Natural killer cell (primary cell): ENCODE measurements at regions not wholly inside any gene's neighbourhood (a gene's known extent, or its start where the extent isn't known, plus 50 kb on each side); places are given as distances from the start of the nearest gene placed in this dataset.

Experiments used
- ATAC-seq, 3 donors: fragments of 150-1000 bp in 2 of 3; fragments of 200-7000 bp in 1 of 3; cut with Tn5 transposase; 1 replicate in 1 of 3; 2 replicates in 2 of 3; pipeline ENCODE4 v1.10.0; 2021; ENCODE audit warnings: mild to moderate bottlenecking in 2 of 3, moderate library complexity in 2 of 3
- DNase-seq, 2 donors: peaks; one replicate each; pipeline versions ENCODE4 v3.0.0 to v3.0.0-alpha.2; 2013 to 2021; ENCODE audit warnings: mixed read lengths in 1 of 2
- H3K27ac ChIP-seq: one replicate; pipeline ENCODE4 v1.5.1; 2013; ENCODE audit warnings: mild to moderate bottlenecking, low read length
- H3K27me3 ChIP-seq: one replicate; pipeline ENCODE4 v1.6.1; 2013; ENCODE audit warnings: low read length; ENCODE audit not compliant: control insufficient read depth, insufficient read depth
- H3K36me3 ChIP-seq: one replicate; pipeline ENCODE4 v1.6.1; 2013; ENCODE audit warnings: low read length; ENCODE audit not compliant: control insufficient read depth, insufficient read depth
- H3K4me1 ChIP-seq: one replicate; pipeline ENCODE4 v1.6.1; 2013; ENCODE audit warnings: low read length; ENCODE audit not compliant: control insufficient read depth, insufficient read depth
- H3K4me3 ChIP-seq: one replicate; pipeline ENCODE4 v1.5.1; 2013; ENCODE audit warnings: low read length
- H3K9me3 ChIP-seq: one replicate; pipeline ENCODE4 v1.6.1; 2013; ENCODE audit warnings: low read length; ENCODE audit not compliant: control insufficient read depth, insufficient read depth
- H3K27ac Mint-ChIP-seq, 2 donors: one replicate each; pipeline ENCODE4 v1.8.0; 2022; ENCODE audit warnings: mild to moderate bottlenecking in 2 of 2, mixed read lengths in 2 of 2, moderate library complexity in 1 of 2
- H3K27me3 Mint-ChIP-seq, 2 donors: one replicate each; pipeline ENCODE4 v1.8.0; 2022; ENCODE audit warnings: low read depth in 2 of 2, mixed read lengths in 2 of 2
- H3K36me3 Mint-ChIP-seq: one replicate; pipeline ENCODE4 v1.8.0; 2022; ENCODE audit warnings: mixed read lengths
- H3K4me1 Mint-ChIP-seq, 2 donors: one replicate each; pipeline ENCODE4 v1.8.0; 2022; ENCODE audit warnings: mixed read lengths in 2 of 2
- H3K4me3 Mint-ChIP-seq: one replicate; pipeline ENCODE4 v1.8.0; 2022; ENCODE audit warnings: mild to moderate bottlenecking, moderate library complexity, mixed read lengths
- H3K9me3 Mint-ChIP-seq, 2 donors: one replicate each; pipeline ENCODE4 v1.8.0; 2022; ENCODE audit warnings: mixed read lengths in 2 of 2
- WGBS: methylation state at CpG from one replicate; pipeline ENCODE4 v1.1.7; 2013; ENCODE audit warnings: missing lambda C conversion rate; ENCODE audit not compliant: insufficient coverage; 5-methylcytosine and 5-hydroxymethylcytosine counted together
- intact Hi-C: fragments of 100-400 bp; cut with micrococcal nuclease; formaldehyde crosslinking; loops from one replicate; pipeline ENCODE4 v1.14.2; 2022
- TF ChIP-seq, protein P1 (sequence below): fragments of 200-600 bp; IDR thresholded peaks from one replicate; pipeline ENCODE4 v1.8.0; 2022; ENCODE audit warnings: antibody characterized with exemption

DNA sequence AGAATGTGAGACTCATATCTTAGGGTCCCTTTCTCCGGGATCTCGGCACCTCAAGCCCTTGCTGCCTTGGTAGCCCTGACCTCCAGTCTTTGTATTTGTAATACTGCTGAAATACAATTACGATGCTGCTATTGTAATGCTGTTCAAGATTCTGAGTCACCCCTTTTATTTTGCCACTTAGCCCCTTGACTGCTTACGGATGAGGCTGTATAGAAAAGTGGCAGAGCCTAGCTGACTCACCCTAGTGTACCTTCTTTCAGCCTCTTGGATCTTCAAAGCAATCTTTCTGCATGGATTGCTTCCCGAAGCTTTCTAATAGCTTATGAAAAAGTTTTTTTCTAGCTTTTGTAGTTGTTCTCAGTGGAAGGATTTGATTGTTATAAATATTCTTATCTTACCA is 187.9 kb downstream of the KCNJ2 start:
- H3K36me3 ChIP-seq: no peaks in the 10 kb centered on the region
- no peaks in the 10 kb centered on the region for H3K27me3 ChIP-seq
- no peaks in the 10 kb centered on the region for H3K9me3 ChIP-seq
- intact Hi-C loops: no loop called here
- H3K27me3 Mint-ChIP-seq: no peaks in the 10 kb centered on the region
- H3K27ac ChIP-seq: no peak overlapping the region
- DNase-seq: no peak
- TF ChIP-seq, protein P1, sequence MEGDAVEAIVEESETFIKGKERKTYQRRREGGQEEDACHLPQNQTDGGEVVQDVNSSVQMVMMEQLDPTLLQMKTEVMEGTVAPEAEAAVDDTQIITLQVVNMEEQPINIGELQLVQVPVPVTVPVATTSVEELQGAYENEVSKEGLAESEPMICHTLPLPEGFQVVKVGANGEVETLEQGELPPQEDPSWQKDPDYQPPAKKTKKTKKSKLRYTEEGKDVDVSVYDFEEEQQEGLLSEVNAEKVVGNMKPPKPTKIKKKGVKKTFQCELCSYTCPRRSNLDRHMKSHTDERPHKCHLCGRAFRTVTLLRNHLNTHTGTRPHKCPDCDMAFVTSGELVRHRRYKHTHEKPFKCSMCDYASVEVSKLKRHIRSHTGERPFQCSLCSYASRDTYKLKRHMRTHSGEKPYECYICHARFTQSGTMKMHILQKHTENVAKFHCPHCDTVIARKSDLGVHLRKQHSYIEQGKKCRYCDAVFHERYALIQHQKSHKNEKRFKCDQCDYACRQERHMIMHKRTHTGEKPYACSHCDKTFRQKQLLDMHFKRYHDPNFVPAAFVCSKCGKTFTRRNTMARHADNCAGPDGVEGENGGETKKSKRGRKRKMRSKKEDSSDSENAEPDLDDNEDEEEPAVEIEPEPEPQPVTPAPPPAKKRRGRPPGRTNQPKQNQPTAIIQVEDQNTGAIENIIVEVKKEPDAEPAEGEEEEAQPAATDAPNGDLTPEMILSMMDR: no peak
- 96% methylated on average over 4 of the region's 5 CpGs for WGBS
- no peak overlapping the region for H3K4me3 ChIP-seq
- no peaks in the 10 kb centered on the region for H3K36me3 Mint-ChIP-seq
- H3K9me3 Mint-ChIP-seq: peaks cover 7 to 9% of the 10 kb centered on the region in 2 donors
- no peaks in the 10 kb centered on the region for H3K4me1 ChIP-seq
- no peak overlapping the region for H3K27ac Mint-ChIP-seq
- no peak for ATAC-seq
- no peaks in the 10 kb centered on the region for H3K4me1 Mint-ChIP-seq
- H3K4me3 Mint-ChIP-seq: no peak overlapping the region

DNA sequence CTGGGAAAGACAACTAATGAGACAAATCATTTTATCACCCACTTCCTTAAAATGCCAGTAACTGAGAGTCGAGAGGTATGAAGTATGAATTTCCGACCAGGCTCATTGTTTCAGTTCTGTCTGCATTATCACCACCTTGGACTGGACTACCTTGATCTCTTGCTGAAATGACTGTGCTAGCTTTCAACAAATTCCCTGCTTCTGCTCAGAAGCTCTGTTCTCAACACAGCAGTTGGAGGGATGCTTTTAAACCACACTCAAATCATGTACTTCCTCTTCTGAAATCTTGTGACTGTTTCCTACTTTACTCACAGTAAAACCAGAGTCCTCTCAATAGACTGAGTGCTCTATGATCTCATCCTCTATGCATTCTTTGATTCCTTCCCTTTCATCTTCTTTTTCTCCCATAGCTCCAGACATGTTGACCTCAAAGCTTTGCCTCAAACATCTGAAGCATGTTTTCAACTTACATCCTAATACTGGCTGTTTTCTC is 195.8 kb downstream of the KCNJ2 start:
- no peaks in the 10 kb centered on the region for H3K27me3 ChIP-seq
- H3K36me3 Mint-ChIP-seq: no peaks in the 10 kb centered on the region
- ATAC-seq (no peak), DNase-seq (no peak)
- no peaks in the 10 kb centered on the region for H3K9me3 ChIP-seq
- H3K36me3 ChIP-seq: no peaks in the 10 kb centered on the region
- H3K27ac Mint-ChIP-seq: no peak overlapping the region
- peaks cover 5 to 9% of the 10 kb centered on the region in 2 donors for H3K9me3 Mint-ChIP-seq
- H3K4me3 ChIP-seq: no peak overlapping the region
- 9% methylated on average over 2 of the region's 2 CpGs for WGBS
- TF ChIP-seq, protein P1: no peak
- no peaks in the 10 kb centered on the region for H3K27me3 Mint-ChIP-seq
- no peaks in the 10 kb centered on the region for H3K4me1 ChIP-seq
- H3K4me1 Mint-ChIP-seq: no peaks in the 10 kb centered on the region
- no peak overlapping the region for H3K27ac ChIP-seq
- no peak overlapping the region for H3K4me3 Mint-ChIP-seq
- intact Hi-C loops: no loop called here

DNA sequence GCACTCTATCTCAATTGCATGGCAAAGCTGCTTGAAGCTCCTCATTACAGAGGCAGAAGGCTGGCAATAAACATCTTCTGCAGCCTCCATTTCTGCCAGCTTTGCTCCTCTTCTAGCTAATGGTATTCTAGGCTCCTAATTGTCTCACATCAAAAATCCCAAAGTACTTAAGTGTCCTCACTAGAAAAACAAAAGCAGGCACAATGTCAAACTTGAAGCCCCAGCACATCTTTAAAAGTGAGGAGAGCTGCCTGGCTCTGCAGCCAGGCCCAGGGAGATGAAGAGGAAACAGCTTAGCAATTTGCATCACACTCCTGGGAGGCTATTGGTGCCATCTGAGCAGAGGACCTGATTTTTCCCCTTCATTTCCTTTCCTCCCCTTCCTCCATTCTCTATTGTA is 197.1 kb downstream of the KCNJ2 start:
- no peak overlapping the region for H3K4me3 ChIP-seq
- no peak for ATAC-seq

GRCh38 chr17:70368011-70368410 is 198.7 kb downstream of the KCNJ2 start:
- TF ChIP-seq, protein P1: no peak
- no peaks in the 10 kb centered on the region for H3K27me3 ChIP-seq
- H3K27ac ChIP-seq: no peak overlapping the region
- H3K27ac Mint-ChIP-seq: no peak overlapping the region
- H3K9me3 ChIP-seq: no peaks in the 10 kb centered on the region
- ATAC-seq: no peak
- no peaks in the 10 kb centered on the region for H3K4me1 ChIP-seq
- no peak overlapping the region for H3K4me3 ChIP-seq
- no peaks in the 10 kb centered on the region for H3K4me1 Mint-ChIP-seq
- intact Hi-C loops: no loop called here
- no peak for DNase-seq
- no peaks in the 10 kb centered on the region for H3K27me3 Mint-ChIP-seq
- H3K36me3 ChIP-seq: no peaks in the 10 kb centered on the region
- H3K36me3 Mint-ChIP-seq: no peaks in the 10 kb centered on the region
- no peak overlapping the region for H3K4me3 Mint-ChIP-seq
- peaks cover 5 to 7% of the 10 kb centered on the region in 2 donors for H3K9me3 Mint-ChIP-seq

More for the DNA sequence above, 197.1 kb downstream of the KCNJ2 start:
- peaks cover 5 to 7% of the 10 kb centered on the region in 2 donors for H3K9me3 Mint-ChIP-seq
- intact Hi-C loops: no loop called here
- H3K4me1 Mint-ChIP-seq: no peaks in the 10 kb centered on the region
- no peak overlapping the region for H3K27ac Mint-ChIP-seq
- no peaks in the 10 kb centered on the region for H3K9me3 ChIP-seq
- H3K27me3 Mint-ChIP-seq: no peaks in the 10 kb centered on the region
- no peaks in the 10 kb centered on the region for H3K36me3 Mint-ChIP-seq
- H3K4me1 ChIP-seq: no peaks in the 10 kb centered on the region
- H3K27ac ChIP-seq: no peak overlapping the region
- TF ChIP-seq, protein P1: no peak
- H3K27me3 ChIP-seq: no peaks in the 10 kb centered on the region
- H3K4me3 Mint-ChIP-seq: no peak overlapping the region
- H3K36me3 ChIP-seq: no peaks in the 10 kb centered on the region
- DNase-seq: no peak
